PC-9 (cell line): ENCODE measurements at regions not wholly inside any gene's neighbourhood (a gene's known extent, or its start where the extent isn't known, plus 50 kb on each side); places are given as distances from the start of the nearest gene placed in this dataset.

ENCODE experiments used
- BruUV-seq: library from RNA; stranded (reverse); fragments of 400-500 nt; replicated peaks from 2 replicates; lab custom pipeline; 2021; lab: Mats Ljungman, UMichigan
- CTCF ChIA-PET: fragments of 300-600 bp; sonication (Branson Sonifier 250); formaldehyde crosslinking; loops from one replicate; lab custom pipeline; 2022; ENCODE audit warnings: antibody characterized with exemption; lab: Charles Lee
- POLR2A ChIA-PET: fragments of 300-600 bp; sonication (Branson Sonifier 250); formaldehyde crosslinking; loops from one replicate; lab custom pipeline; 2022; ENCODE audit warnings: antibody characterized with exemption; ENCODE audit not compliant: unreplicated experiment; lab: Charles Lee
- DNase-seq, 2 experiments: peaks; one replicate each; pipeline versions ENCODE4 v3.0.0 to v3.0.0-alpha.2; 2015 to 2022; ENCODE audit warnings: mixed read lengths in 1 of 2
- H2AFZ ChIP-seq: fragments of 200-600 bp; sonication (generic); 2 replicates; pipeline ENCODE4 v1.8.1; 2017; ENCODE audit warnings: antibody characterized with exemption
- H3F3A ChIP-seq: fragments of 200-600 bp; sonication (generic); 2 replicates; pipeline ENCODE4 v1.8.1; 2017; ENCODE audit warnings: antibody characterized with exemption, mild to moderate bottlenecking, low read depth; ENCODE audit not compliant: insufficient read depth
- H3K27ac ChIP-seq: fragments of 200-600 bp; sonication (generic); 2 replicates; pipeline ENCODE4 v1.6.1; 2016; ENCODE audit warnings: mixed run types
- H3K27me3 ChIP-seq: fragments of 200-600 bp; sonication (generic); 2 replicates; pipeline ENCODE4 v1.6.1; 2016; ENCODE audit warnings: low read depth, mixed run types; ENCODE audit not compliant: insufficient read depth
- H3K36me3 ChIP-seq: fragments of 200-600 bp; sonication (generic); 2 replicates; pipeline ENCODE4 v1.6.1; 2016; ENCODE audit warnings: low read depth, mixed run types
- H3K4me1 ChIP-seq: fragments of 200-600 bp; sonication (generic); replicated peaks from 2 replicates; pipeline ENCODE4 v1.6.1; 2016; ENCODE audit warnings: mixed run types; ENCODE audit not compliant: insufficient read depth
- H3K4me2 ChIP-seq: fragments of 200-600 bp; sonication (generic); 2 replicates; pipeline ENCODE4 v1.6.1; 2017; ENCODE audit warnings: mixed run types
- H3K4me3 ChIP-seq: fragments of 200-600 bp; sonication (generic); 2 replicates; pipeline ENCODE4 v1.6.1; 2016; ENCODE audit warnings: mixed run types
- H3K79me2 ChIP-seq: fragments of 200-600 bp; sonication (generic); 2 replicates; pipeline ENCODE4 v1.6.1; 2017; ENCODE audit warnings: low read depth, mixed run types
- H3K9me2 ChIP-seq: fragments of 200-600 bp; sonication (generic); 2 replicates; pipeline ENCODE4 v1.8.1; 2017; ENCODE audit warnings: mild to moderate bottlenecking; ENCODE audit not compliant: insufficient read depth
- H3K9me3 ChIP-seq: fragments of 200-600 bp; sonication (generic); 2 replicates; pipeline ENCODE4 v1.8.1; 2016; ENCODE audit warnings: low read depth; ENCODE audit not compliant: insufficient read depth
- H4K20me1 ChIP-seq: fragments of 200-600 bp; sonication (generic); 2 replicates; pipeline ENCODE4 v1.8.1; 2017; ENCODE audit not compliant: insufficient read depth
- EZH2 ChIP-seq: fragments of 200-600 bp; sonication (generic); IDR thresholded peaks from 2 replicates; pipeline ENCODE4 v1.8.0; 2017; ENCODE audit warnings: antibody characterized with exemption, low read depth
- intact Hi-C: fragments of 100-400 bp; cut with micrococcal nuclease; formaldehyde crosslinking; loops from one replicate; pipeline ENCODE4 v1.10.0; 2022; ENCODE audit not compliant: unreplicated experiment
- TF ChIP-seq, protein P1 (sequence below): fragments of 200-600 bp; sonication (generic); conservative IDR thresholded peaks from 2 replicates; pipeline ENCODE4 v1.6.1; 2017; ENCODE audit warnings: mixed run types, antibody characterized with exemption, mild to moderate bottlenecking, moderate library complexity

DNA sequence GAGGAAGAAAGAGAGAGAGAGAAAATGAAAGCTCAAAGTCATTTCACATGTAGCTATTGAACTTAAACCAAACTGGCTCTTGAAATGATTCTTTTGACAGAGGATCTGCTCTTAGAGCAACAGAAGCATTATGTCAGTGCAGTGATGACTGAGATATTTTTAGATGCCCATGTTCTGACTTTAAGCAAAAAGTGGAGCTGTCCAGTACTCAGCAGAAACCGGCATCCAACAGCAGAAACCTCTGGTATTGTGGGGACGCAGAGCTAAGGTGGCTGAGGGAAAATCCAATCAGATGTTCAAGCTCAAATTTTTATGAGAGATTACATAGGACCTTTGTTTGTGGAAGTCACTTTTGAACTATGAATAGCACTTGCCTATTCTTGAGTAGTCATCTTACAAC, 69.8 kb upstream of the ANKFN1 start:
- H3F3A ChIP-seq = no peaks in the 10 kb centered on the region
- no peaks in the 10 kb centered on the region for H3K9me3 ChIP-seq
- no peaks in the 10 kb centered on the region for H3K4me1 ChIP-seq
- TF ChIP-seq, protein P1, sequence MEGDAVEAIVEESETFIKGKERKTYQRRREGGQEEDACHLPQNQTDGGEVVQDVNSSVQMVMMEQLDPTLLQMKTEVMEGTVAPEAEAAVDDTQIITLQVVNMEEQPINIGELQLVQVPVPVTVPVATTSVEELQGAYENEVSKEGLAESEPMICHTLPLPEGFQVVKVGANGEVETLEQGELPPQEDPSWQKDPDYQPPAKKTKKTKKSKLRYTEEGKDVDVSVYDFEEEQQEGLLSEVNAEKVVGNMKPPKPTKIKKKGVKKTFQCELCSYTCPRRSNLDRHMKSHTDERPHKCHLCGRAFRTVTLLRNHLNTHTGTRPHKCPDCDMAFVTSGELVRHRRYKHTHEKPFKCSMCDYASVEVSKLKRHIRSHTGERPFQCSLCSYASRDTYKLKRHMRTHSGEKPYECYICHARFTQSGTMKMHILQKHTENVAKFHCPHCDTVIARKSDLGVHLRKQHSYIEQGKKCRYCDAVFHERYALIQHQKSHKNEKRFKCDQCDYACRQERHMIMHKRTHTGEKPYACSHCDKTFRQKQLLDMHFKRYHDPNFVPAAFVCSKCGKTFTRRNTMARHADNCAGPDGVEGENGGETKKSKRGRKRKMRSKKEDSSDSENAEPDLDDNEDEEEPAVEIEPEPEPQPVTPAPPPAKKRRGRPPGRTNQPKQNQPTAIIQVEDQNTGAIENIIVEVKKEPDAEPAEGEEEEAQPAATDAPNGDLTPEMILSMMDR = no peak
- ChIA-PET CTCF (no interaction called here), POLR2A (no interaction called here)
- H3K79me2 ChIP-seq = no peaks in the 10 kb centered on the region
- H3K9me2 ChIP-seq = no peaks in the 10 kb centered on the region; the same call in 1 of the 2 replicates
- H3K4me3 ChIP-seq = no peak overlapping the region
- H3K27me3 ChIP-seq = peaks cover 16% of the 10 kb centered on the region; the same call in 1 of the 2 replicates
- no TSS peak for BruUV-seq
- H3K36me3 ChIP-seq = no peaks in the 10 kb centered on the region
- H4K20me1 ChIP-seq = no peaks in the 10 kb centered on the region
- H2AFZ ChIP-seq = no peak overlapping the region
- no peak for DNase-seq
- H3K27ac ChIP-seq = no peak overlapping the region
- no peak overlapping the region for H3K4me2 ChIP-seq
- intact Hi-C loops = no loop called here

DNA sequence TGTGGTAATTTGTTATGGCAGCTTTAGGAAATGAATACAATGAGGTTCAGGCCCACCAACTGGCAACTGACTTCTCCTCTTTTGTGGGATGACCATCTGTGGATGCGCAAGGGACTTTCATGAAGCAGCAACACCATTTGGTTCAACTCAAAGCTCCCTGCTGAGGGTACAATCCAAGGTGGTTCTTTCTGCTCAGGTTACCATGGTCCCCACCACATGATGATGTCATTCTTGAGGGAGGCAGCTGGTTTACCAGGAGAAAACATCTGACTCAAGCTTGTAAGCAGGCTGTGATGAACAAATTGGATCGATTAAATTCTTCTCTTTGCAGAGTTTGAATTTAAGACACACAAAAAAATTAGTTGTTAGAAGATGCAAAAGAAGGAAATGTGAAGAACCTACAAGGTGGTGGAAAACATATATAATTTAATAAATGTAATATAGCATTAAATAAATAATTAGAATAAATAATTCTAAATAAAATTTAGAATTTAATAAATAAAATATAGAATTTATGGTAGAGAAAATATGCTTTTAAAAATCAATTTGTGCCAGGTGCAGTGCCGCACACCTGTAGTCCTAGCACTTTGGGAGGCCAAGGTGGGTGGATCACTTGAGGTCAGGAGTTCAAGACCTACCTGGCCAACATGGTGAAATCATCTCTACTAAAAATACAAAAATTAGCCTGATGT, 67.6 kb upstream of the ANKFN1 start:
- no peak for DNase-seq
- TF ChIP-seq, protein P1 = no peak
- no peak for TF ChIP-seq EZH2
- ChIA-PET CTCF (no interaction called here), POLR2A (no interaction called here)
- Histone ChIP-seq H3K9me3 (no peaks in the 10 kb centered on the region), H3K4me2 (no peak overlapping the region), H3K4me3 (no peak overlapping the region), H3F3A (no peaks in the 10 kb centered on the region), H3K79me2 (no peaks in the 10 kb centered on the region), H2AFZ (no peak overlapping the region), H3K27me3 (peaks cover 16% of the 10 kb centered on the region; the same call in 1 of the 2 replicates), H3K4me1 (no peaks in the 10 kb centered on the region), H3K36me3 (no peaks in the 10 kb centered on the region), H3K9me2 (no peaks in the 10 kb centered on the region), H4K20me1 (no peaks in the 10 kb centered on the region), H3K27ac (no peak overlapping the region)
- no TSS peak for BruUV-seq
- intact Hi-C loops = no loop called here

DNA sequence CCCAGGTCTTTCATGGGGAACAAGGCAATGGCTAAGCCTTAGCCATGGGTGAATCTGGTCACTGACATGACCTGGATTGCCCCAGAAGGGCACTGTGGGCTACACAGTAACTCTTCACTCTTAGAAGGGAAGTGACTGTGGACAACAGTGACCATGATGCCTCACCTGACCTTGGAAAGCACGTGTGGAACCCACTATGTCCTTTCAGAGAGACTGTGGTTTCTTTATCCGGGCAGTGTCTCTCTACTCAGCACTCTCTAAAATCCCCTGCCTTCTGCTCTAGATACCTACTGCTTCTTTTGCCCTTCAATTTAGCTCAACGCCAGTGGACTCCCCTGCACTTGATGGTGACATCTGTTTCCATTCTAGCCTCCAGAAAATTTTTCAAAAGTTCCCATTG, 66.1 kb upstream of the ANKFN1 start:
- no peak overlapping the region for H3K4me3 ChIP-seq
- no peaks in the 10 kb centered on the region for H3K4me1 ChIP-seq
- BruUV-seq = no TSS peak
- H3K36me3 ChIP-seq = no peaks in the 10 kb centered on the region
- H3K9me3 ChIP-seq = no peaks in the 10 kb centered on the region
- no peak overlapping the region for H2AFZ ChIP-seq
- POLR2A ChIA-PET = no interaction called here
- no peaks in the 10 kb centered on the region for H4K20me1 ChIP-seq
- no peak for DNase-seq
- no peak for TF ChIP-seq EZH2
- TF ChIP-seq, protein P1 = no peak
- H3K27me3 ChIP-seq = peaks cover 16% of the 10 kb centered on the region; the same call in 1 of the 2 replicates
- no peaks in the 10 kb centered on the region for H3K9me2 ChIP-seq
- no peak overlapping the region for H3K4me2 ChIP-seq
- no peaks in the 10 kb centered on the region for H3K79me2 ChIP-seq
- no peaks in the 10 kb centered on the region for H3F3A ChIP-seq
- CTCF ChIA-PET = no interaction called here
- intact Hi-C loops = no loop called here
- H3K27ac ChIP-seq = no peak overlapping the region
